GM19023 (cell line): ENCODE measurements at regions not wholly inside any gene's neighbourhood (a gene's known extent, or its start where the extent isn't known, plus 50 kb on each side); places are given as distances from the start of the nearest gene placed in this dataset.

Source experiments
- ATAC-seq: cut with Tn5 transposase; IDR thresholded peaks from one replicate; pipeline ENCODE4 v1.9.1; 2021; ENCODE audit warnings: mild to moderate bottlenecking, moderate library complexity; ENCODE audit not compliant: unreplicated experiment

GRCh38 chr7:32266932-32267475, 196.8 kb upstream of the PDE1C start:
- no peak for ATAC-seq

DNA sequence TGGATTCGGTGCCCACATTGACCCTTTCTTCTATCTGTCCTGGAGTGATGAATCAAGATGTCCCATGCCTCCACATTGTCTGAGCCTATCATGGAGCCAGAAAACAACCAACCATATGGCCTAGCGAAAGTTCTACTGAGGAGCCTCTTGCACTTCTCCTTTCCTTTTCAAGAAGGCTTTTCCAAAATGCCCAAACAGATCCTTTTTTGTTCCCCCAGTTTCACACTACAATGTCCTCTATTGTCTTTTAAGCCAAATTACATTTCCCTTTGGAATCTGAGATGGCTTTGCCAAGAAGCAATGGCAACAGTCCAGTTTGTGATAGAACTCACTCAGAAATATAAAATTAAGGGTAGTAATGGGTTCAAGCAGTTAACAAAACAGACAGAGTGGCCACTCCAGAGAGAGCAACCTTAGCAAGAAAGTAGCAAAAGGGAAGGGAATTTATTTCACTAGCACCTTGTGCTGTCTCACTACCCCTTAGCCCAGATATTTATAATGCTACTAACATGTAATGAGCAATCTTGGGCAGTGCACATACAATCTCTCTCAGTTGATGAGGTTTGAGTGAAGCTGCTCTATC, 194.6 kb upstream of the PDE1C start:
- ATAC-seq = no peak

DNA sequence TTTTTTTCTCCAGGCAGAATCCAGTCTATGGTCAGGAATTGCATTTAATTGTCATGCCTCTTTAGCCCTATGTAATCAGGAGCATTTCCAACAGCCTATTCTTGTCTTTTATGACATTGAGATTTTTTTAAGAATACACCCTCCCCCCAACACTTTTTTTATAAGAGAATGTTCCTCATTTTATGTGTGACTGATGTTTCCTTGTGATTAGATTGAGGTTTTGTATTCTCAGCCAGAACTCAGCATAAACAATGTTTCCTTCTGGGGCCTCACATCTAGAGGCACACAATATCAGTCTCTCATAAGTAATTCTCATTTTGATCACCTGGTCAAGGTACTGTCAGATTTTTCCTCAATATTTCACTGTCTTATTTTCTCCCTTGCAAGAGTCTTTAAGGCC, 193.4 kb upstream of the PDE1C start:
- ATAC-seq = no peak

- ATAC-seq = no peak
These were observed 192.1 kb upstream of the PDE1C start for GRCh38 chr7:32262315-32262714.

DNA sequence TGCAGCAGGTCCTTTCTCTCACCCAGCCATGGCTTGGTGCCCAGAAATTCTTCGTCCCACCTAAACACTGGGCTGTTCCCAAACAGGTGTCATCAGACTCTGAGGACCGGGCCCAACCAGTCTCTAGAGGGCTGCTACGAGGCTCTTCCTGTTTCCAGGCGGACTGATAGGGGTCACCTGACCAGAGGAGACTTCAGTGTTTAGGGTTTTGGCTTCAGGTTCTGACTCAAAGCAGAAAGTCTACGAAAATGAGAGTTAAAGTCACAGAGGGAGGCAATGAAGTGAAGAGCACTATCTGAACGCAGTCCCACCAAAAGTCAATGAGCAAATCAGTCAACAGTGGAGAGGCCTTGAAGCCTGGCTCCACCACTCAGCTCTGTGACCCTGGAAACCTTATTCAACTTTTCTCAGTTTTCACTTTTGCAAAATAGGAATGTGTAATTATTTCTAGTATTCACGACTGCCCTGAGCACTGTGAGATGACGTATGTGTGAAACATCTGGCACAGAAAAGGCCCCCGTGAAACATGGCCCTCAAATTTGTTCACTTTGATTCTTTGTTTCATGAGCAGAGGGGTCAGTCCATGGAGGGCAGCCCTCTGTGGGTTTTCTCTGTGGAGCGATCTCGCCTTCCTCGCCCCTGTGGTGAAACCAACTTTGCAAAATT, 189.9 kb upstream of the PDE1C start:
- peak; percentile 96 for ATAC-seq

DNA sequence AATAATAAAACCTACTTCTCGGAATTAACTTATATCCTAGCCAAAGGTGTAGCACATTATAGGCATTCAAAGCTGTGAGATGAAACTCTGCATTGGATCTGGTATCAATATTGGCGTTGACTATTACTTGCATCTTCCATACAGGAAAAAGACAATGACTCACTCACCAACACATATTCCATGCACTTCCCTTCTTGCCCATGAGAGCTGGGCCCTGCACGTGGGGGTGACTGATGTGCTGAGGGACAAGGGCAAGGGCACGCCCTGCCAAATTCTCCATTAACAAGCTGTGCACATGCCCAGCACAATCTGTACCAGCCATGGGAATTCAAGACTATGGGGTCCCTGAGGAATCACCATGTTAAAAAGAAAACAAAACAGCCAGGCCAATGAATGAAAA, 188.1 kb upstream of the PDE1C start:
- ATAC-seq = no peak

GRCh38 chr7:32257621-32258020, 187.4 kb upstream of the PDE1C start:
- no peak for ATAC-seq

- ATAC-seq = no peak
These were observed 186.6 kb upstream of the PDE1C start for GRCh38 chr7:32256811-32257210.

DNA sequence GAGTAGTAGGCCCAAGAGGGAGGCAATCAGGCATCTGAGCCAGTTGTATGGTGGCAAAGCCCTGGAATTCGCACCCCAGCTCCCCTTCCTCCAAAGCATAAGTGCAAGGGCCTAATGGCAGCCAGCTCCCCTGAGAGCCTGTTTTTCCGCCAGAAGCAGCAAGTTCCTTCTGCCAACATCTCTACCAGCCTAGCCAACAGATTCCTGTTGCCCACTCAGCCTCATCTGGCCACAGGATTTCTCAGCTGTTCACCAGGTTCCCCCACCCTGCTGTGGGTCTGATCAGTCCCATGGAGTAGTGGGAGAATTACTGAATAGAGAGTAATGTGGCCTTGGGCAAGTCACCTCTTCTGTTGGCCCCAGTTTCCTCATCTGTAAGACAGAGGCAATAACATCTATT, 186.2 kb upstream of the PDE1C start:
- no peak for ATAC-seq

- peak; percentile 33 for ATAC-seq
These were observed 184.8 kb upstream of the PDE1C start for GRCh38 chr7:32255036-32255435.

DNA sequence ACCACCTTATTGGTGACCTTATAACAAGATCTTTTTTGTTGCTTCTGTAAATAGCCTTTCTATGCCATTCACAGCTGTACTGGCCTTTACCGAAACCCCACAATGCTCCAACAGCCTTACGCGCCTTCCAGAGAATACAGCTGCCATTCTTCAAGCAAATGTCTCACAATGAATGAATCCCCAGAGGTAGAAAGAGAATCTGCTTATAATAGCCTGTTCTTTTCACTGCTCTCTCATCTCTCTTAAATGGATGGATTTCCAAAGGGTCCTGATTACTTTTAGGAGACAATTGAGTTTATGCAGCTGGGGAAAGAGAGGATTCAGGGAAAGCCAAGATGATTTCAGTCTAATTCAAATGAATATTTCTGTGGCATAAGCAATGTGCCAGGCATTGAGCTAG, 183.1 kb upstream of the PDE1C start:
- no peak for ATAC-seq

GRCh38 chr7:32251659-32252058, 181.5 kb upstream of the PDE1C start:
- ATAC-seq = no peak

- ATAC-seq = no peak
These were observed 180.5 kb upstream of the PDE1C start for GRCh38 chr7:32250471-32251260.

GRCh38 chr7:32250003-32250402, 179.8 kb upstream of the PDE1C start:
- ATAC-seq = no peak

DNA sequence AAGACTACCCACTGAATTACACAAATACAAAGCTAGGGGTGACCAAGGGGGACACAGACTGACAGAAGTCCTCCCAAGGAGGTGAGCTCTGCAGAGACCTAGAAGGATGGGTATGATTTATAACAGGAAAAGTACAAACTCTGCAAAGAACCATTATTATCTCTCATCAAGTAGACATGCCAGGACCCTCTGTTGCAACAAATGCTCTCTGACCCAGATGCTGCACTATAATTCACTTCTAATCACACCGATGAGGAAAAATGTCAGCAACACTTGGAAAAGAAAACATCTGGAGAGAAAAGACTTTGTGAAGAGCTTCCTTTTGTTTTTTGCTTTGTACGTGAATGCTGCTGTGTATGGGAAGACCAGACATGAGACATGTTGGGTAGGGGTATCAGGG, 178.3 kb upstream of the PDE1C start:
- no peak for ATAC-seq

- ATAC-seq = no peak
These were observed 174.7 kb upstream of the PDE1C start for GRCh38 chr7:32244806-32245345.

- ATAC-seq = no peak
These were observed 173.6 kb upstream of the PDE1C start for GRCh38 chr7:32243687-32244290.

DNA sequence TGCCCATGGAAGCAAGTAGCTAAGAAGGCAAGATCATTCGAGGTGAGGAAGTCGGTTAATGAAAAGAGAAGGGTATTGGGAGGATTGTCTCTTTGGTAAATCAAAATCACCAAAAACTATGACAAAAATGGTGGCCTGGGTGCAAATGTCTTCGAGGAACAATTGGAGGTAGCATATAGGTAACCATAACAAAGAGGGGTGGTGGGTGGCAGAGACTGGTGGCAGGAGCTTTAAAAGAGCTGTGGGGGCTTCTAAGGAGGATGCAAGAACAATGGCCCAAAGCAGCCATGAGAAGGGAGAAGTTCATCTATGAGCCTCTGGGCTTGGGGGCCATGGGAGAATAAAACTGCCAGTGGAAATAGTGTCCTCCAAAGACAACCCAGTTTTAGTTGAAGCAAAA, 172.2 kb upstream of the PDE1C start:
- no peak for ATAC-seq

DNA sequence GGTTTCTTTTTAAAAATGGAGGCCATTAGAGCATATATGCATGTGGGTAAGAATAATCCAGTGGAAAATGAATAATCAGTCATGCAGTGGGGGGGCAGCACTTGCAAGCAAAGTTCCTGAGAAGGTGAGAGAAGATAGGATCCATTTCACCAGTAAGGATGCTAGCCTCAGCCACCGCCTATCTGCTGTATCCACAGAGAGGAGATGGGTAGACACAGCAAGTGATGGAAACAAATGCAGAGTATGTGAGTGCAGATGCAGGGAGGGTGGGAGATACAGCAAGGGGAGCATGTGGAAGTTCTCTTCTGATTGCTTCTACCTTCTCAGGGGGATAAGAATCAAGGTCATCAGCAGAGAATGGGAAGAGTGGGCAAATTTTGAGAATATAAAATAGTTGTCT, 171.4 kb upstream of the PDE1C start:
- ATAC-seq = no peak

DNA sequence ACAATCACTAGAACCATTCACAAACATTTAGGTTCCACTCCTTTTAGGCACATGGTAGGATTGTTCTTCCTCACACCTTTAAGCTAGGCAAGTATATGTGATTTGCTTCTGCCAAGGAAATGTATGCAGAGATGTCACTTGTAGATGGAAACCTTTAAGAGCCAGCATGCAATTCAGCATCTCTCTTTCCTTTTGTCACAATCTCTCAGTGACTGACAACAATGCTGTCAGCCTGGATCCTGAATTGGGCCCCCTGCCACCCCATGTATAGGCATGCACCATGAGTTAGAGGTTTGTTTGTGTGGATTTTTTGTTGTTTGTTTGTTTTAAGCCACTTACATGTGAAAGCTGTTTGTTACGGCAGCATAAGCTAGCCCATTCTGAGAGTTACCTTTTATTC, 169.6 kb upstream of the PDE1C start:
- ATAC-seq = no peak

GRCh38 chr7:32228601-32229000, 158.4 kb upstream of the PDE1C start:
- ATAC-seq = no peak
